Stimulated activated naive B cell treated with anti-CD40 and anti-IgM and Interleukin-4, amounts not matched to agents 10 μg/mL and 1 μg/mL and 100 μg/mL, for 72 hours (primary cell): ENCODE measurements at regions not wholly inside any gene's neighbourhood (a gene's known extent, or its start where the extent isn't known, plus 50 kb on each side); places are given as distances from the start of the nearest gene placed in this dataset.
"Not testable (repeated sequence)": the region's sequence is repeated elsewhere in the genome, so short reads cannot be mapped to it uniquely, and the experiment has no call there.

Experiments
- ATAC-seq, 2 donors: fragments of 150-1000 bp; cut with Tn5 transposase; replicated peaks; 2 replicates each; pipeline ENCODE4 v1.10.0; 2021; ENCODE audit warnings: moderate library complexity in 1 of 2
- DNase-seq: peaks from one replicate; pipeline ENCODE4 v3.0.0; 2021
- H3K27ac Mint-ChIP-seq: one replicate; pipeline ENCODE4 v1.8.0; 2022; ENCODE audit warnings: mild to moderate bottlenecking, mixed read lengths
- H3K27me3 Mint-ChIP-seq, 2 donors: one replicate each; pipeline ENCODE4 v1.8.0; 2022; ENCODE audit warnings: mixed read lengths in 2 of 2
- H3K36me3 Mint-ChIP-seq, 2 donors: one replicate each; pipeline ENCODE4 v1.8.0; 2022; ENCODE audit warnings: mixed read lengths in 2 of 2, mild to moderate bottlenecking in 1 of 2
- H3K4me1 Mint-ChIP-seq, 2 donors: one replicate each; pipeline ENCODE4 v1.8.0; 2022; ENCODE audit warnings: mixed read lengths in 2 of 2, mild to moderate bottlenecking in 1 of 2
- H3K4me3 Mint-ChIP-seq, 2 donors: one replicate each; pipeline ENCODE4 v1.8.0; 2022; ENCODE audit warnings: mild to moderate bottlenecking in 2 of 2, mixed read lengths in 2 of 2, moderate library complexity in 1 of 2
- H3K9me3 Mint-ChIP-seq, 2 donors: one replicate each; pipeline ENCODE4 v1.8.0; 2022; ENCODE audit warnings: mixed read lengths in 2 of 2, mild to moderate bottlenecking in 1 of 2

GRCh38 chr18:51346404-51346803 is 148.9 kb upstream of the MEX3C start:
- DNase-seq (no peak), ATAC-seq (peak; percentile 36 to 43)
- H3K27ac Mint-ChIP-seq: no peak overlapping the region

GRCh38 chr18:51350081-51350480 is 152.6 kb upstream of the MEX3C start:
- ATAC-seq: peak; percentile 41 to 55
- Mint-ChIP-seq H3K36me3 (no peaks in the 10 kb centered on the region), H3K27me3 (peaks cover 23 to 49% of the 10 kb centered on the region in 2 donors), H3K4me3 (no peak overlapping the region), H3K9me3 (no peaks in the 10 kb centered on the region), H3K27ac (no peak overlapping the region), H3K4me1 (peaks cover 2 to 8% of the 10 kb centered on the region in 2 donors)
- DNase-seq: no peak

More at GRCh38 chr18:51346404-51346803, 148.9 kb upstream of the MEX3C start:
- H3K9me3 Mint-ChIP-seq: no peaks in the 10 kb centered on the region
- no peak overlapping the region for H3K4me3 Mint-ChIP-seq
- H3K4me1 Mint-ChIP-seq: peaks cover 2 to 8% of the 10 kb centered on the region in 2 donors
- H3K27me3 Mint-ChIP-seq: peaks cover 23 to 33% of the 10 kb centered on the region in 2 donors
- no peaks in the 10 kb centered on the region for H3K36me3 Mint-ChIP-seq

- Mint-ChIP-seq H3K36me3 (no peaks in the 10 kb centered on the region), H3K4me3 (no peak overlapping the region), H3K27ac (no peak overlapping the region), H3K9me3 (no peaks in the 10 kb centered on the region), H3K27me3 (peaks cover 13 to 27% of the 10 kb centered on the region in 2 donors), H3K4me1 (no peaks in the 10 kb centered on the region)
- no peak for ATAC-seq
- DNase-seq: no peak
These were observed 158.4 kb upstream of the MEX3C start for GRCh38 chr18:51355841-51356240.

DNA sequence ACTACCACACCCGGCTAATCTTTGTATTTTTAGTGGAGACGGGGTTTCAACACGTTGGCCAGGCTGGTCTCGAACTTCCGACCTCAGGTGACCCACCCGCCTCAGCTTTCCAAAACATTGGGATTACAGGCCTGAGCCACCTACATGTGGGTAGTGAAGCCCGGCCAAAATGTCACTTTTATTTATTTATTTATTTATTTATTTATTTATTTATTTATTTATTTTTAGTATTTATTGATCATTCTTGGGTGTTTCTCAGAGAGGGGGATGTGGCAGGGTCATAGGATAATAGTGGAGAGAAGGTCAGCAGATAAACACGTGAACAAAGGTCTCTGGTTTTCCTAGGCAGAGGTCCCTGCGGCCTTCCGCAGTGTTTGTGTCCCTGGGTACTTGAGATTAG is 162.8 kb upstream of the MEX3C start:
- H3K36me3 Mint-ChIP-seq, H3K4me1 Mint-ChIP-seq, H3K9me3 Mint-ChIP-seq, H3K4me3 Mint-ChIP-seq, DNase-seq, ATAC-seq, H3K27ac Mint-ChIP-seq, H3K27me3 Mint-ChIP-seq: not testable (repeated sequence)

DNA sequence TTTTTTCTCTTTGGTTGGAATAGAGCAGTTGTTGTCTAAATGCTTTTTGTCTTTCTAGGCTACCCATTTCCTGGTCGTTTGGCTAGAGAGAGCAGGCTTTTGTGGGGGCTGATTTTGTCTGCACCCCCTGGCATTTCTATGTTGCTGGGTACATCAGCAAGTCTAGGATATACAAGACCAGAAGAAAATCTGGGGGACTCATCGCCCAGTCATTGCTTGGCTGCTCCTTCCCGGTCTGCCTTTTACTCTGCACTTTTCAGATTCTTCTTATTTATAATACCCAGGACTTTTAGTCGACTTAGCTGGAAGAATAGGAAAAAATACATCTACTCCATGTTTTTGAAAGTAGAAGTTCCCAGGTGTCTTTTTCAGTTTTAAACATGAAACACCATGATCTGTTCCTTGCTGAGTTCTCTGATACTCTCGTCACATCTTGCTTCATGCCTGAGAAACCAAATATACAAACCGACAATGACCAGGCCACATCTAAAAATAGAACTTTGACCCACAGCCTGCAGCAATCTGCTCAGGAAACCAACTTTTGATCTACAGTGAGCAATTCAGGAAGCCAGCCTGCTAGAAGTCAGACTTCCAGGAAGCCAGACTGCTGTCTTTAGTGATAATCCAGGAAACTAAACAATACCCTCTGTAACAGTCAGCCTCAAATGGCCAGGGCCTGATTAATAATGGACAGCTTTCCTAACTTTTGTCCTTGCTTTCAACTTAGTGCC is 163.8 kb upstream of the MEX3C start:
- DNase-seq (no peak), ATAC-seq (no peak)
- H3K27ac Mint-ChIP-seq: no peak overlapping the region
- H3K36me3 Mint-ChIP-seq: no peaks in the 10 kb centered on the region
- peaks cover 3 to 5% of the 10 kb centered on the region in 2 donors for H3K4me1 Mint-ChIP-seq
- H3K9me3 Mint-ChIP-seq: no peaks in the 10 kb centered on the region
- H3K27me3 Mint-ChIP-seq: peaks cover 6 to 9% of the 10 kb centered on the region in 2 donors
- no peak overlapping the region for H3K4me3 Mint-ChIP-seq

DNA sequence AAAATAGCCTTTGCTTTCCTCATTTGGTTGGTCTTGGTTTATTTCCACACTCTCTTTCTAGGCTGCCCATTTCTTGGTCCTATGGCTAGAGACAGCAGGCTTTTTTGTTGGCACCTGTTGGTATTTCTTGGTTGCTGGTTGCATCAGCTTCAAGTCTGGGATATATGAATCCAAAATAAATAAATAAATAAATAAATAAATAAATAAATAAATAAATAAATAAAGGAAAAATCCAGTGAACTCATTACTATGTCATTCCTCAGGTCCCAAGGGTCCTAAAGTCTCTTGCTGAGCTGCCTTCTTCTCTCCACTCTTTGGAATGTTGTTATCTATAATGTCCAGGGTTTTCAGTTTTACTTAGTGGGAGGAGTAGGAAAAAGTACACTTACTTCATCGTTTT is 165.9 kb upstream of the MEX3C start:
- Mint-ChIP-seq H3K36me3 (no peaks in the 10 kb centered on the region), H3K27ac (no peak overlapping the region), H3K4me3 (no peak overlapping the region), H3K4me1 (peaks cover 3 to 5% of the 10 kb centered on the region in 2 donors), H3K27me3 (peaks cover 4 to 16% of the 10 kb centered on the region in 2 donors), H3K9me3 (no peaks in the 10 kb centered on the region)
- ATAC-seq (no peak), DNase-seq (no peak)

GRCh38 chr18:51370996-51371395 is 173.5 kb upstream of the MEX3C start:
- Mint-ChIP-seq H3K27ac (no peak overlapping the region), H3K36me3 (no peaks in the 10 kb centered on the region), H3K4me1 (peaks cover 0 to 2% of the 10 kb centered on the region in 2 donors), H3K27me3 (peaks cover 38 to 60% of the 10 kb centered on the region in 2 donors), H3K4me3 (no peak overlapping the region), H3K9me3 (peaks cover 3 to 7% of the 10 kb centered on the region in 2 donors)
- no peak for DNase-seq
- no peak for ATAC-seq

DNA sequence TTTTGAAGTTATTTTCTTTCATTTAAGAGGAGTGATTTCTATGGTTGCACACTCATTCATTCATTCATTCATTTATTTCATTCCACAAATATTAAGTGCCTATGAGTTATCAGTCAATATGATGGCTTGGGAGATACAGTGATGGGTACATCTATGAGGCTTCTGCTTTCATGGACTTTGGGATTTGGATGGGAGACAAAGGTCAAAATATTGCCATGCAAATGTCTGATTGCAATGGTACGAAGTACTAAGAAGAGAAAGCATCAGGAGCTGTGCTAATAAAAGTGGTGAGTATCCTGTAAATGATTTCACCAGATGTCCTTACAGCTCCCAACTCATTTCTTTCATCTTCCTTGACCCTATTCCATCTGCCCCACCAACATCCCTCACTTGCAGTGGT is 174.4 kb upstream of the MEX3C start:
- DNase-seq: no peak
- H3K4me1 Mint-ChIP-seq: peaks cover 0 to 2% of the 10 kb centered on the region in 2 donors

DNA sequence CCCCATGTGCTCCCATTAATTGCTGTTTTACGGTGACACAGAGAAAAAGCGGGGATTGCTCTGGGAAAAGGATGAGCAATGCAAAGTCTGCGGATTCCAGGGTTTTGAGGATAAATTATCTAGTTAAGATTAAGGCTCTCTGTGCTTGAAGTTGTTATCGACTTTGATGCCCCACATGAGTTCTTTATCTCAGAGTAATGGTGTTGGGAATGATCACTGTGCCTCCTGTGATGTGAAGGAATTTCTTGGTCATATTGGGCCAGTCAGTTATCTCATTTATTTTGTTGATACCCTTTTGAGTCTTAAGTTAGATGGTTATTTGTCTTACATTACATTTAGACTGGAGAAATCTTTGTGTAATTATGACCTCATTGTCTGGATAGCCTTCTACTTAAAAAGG is 184.6 kb upstream of the MEX3C start:
- no peak for ATAC-seq
- H3K27ac Mint-ChIP-seq: no peak overlapping the region
- DNase-seq: no peak

More for the DNA sequence above, 174.4 kb upstream of the MEX3C start:
- Mint-ChIP-seq H3K27me3 (peaks cover 44 to 63% of the 10 kb centered on the region in 2 donors), H3K9me3 (peaks cover 3 to 7% of the 10 kb centered on the region in 2 donors), H3K27ac (no peak overlapping the region), H3K4me3 (no peak overlapping the region), H3K36me3 (no peaks in the 10 kb centered on the region)
- no peak for ATAC-seq

DNA sequence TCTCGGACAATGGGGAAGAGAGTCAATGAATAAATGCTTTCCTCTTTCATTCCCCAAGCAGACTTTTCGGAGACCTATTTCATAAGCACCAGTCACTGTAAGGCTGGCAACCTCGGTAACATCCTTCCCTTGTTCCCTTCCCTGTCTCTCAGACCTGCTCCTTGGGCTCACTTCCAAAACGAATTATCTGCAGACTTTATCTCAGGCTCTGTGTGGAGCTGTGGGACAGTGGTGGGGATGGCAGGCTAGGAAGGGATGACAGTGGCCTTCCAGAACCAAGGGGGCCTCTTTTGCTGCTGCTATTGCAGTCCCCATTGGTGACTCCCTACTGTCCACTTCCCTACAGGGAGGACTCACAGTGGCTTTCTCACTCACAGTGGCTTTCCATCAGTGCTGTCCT is 185.6 kb upstream of the MEX3C start:
- Mint-ChIP-seq H3K36me3 (no peaks in the 10 kb centered on the region), H3K27ac (no peak overlapping the region), H3K27me3 (peaks cover 0 to 10% of the 10 kb centered on the region in 2 donors), H3K4me3 (no peak overlapping the region), H3K4me1 (no peaks in the 10 kb centered on the region), H3K9me3 (no peaks in the 10 kb centered on the region)
- ATAC-seq (no peak), DNase-seq (no peak)

More for the DNA sequence above, 184.6 kb upstream of the MEX3C start:
- H3K9me3 Mint-ChIP-seq: no peaks in the 10 kb centered on the region
- H3K4me1 Mint-ChIP-seq: no peaks in the 10 kb centered on the region
- H3K27me3 Mint-ChIP-seq: peaks cover under 1 to 2% of the 10 kb centered on the region in 2 donors
- H3K36me3 Mint-ChIP-seq: no peaks in the 10 kb centered on the region
- no peak overlapping the region for H3K4me3 Mint-ChIP-seq

- Mint-ChIP-seq H3K4me3 (no peak overlapping the region), H3K9me3 (no peaks in the 10 kb centered on the region), H3K36me3 (no peaks in the 10 kb centered on the region), H3K27ac (no peak overlapping the region), H3K4me1 (no peaks in the 10 kb centered on the region), H3K27me3 (peaks cover 0 to 13% of the 10 kb centered on the region in 2 donors)
- DNase-seq (no peak), ATAC-seq (no peak)
These were observed 186.2 kb upstream of the MEX3C start for GRCh38 chr18:51383711-51384110.

GRCh38 chr18:51385270-51385669 is 187.8 kb upstream of the MEX3C start:
- no peak for ATAC-seq
- Mint-ChIP-seq H3K9me3 (no peaks in the 10 kb centered on the region), H3K36me3 (no peaks in the 10 kb centered on the region), H3K4me3 (no peak overlapping the region), H3K4me1 (no peaks in the 10 kb centered on the region), H3K27me3 (peaks cover 0 to 13% of the 10 kb centered on the region in 2 donors), H3K27ac (no peak overlapping the region)
- DNase-seq: no peak

DNA sequence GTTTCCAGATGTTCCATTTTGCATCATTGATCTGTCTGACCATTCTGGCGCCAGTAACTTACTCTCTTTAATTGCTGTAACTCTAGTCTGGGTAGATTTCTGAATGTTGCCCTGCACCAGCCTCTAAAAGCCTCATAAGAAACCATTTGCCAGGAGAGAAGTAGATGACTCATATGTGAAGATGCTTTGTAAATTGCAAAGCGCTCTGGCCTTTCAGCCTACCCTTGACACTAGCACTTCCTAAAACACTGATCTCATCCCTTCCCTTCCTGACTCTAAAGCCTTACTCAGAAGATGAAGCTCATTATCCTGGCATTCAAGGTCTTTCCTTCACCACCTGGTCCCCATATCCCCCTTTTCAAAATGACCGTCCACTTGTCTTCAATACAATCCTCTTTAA is 193.2 kb upstream of the MEX3C start:
- H3K36me3 Mint-ChIP-seq: no peaks in the 10 kb centered on the region
- no peak for DNase-seq

DNA sequence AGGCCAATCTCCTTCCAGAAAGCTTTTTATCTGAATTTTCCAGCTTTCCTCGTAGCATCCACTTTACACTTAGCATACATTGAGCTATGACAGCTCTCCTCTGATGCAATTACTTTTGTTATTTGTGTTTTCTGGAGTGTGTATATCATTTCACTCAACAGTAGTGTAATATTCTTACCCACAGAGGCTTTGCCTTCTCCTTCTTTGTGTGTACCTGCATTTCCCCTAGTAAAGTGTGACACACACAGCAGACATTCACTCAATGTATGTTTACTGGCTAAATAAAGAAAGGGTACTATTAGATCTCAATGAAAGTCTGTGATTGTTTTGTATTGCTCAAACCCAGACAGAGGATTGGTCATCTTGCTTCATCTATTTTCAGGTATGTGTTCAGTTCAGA is 193.7 kb upstream of the MEX3C start:
- DNase-seq: no peak
- ATAC-seq: no peak
- H3K27ac Mint-ChIP-seq: no peak overlapping the region
- H3K36me3 Mint-ChIP-seq: no peaks in the 10 kb centered on the region
- H3K4me1 Mint-ChIP-seq: no peaks in the 10 kb centered on the region
- H3K4me3 Mint-ChIP-seq: no peak overlapping the region
- no peaks in the 10 kb centered on the region for H3K9me3 Mint-ChIP-seq
- H3K27me3 Mint-ChIP-seq: peaks cover 18 to 47% of the 10 kb centered on the region in 2 donors

More for the DNA sequence above, 193.2 kb upstream of the MEX3C start:
- no peaks in the 10 kb centered on the region for H3K9me3 Mint-ChIP-seq
- H3K4me1 Mint-ChIP-seq: no peaks in the 10 kb centered on the region
- peaks cover 18 to 47% of the 10 kb centered on the region in 2 donors for H3K27me3 Mint-ChIP-seq
- H3K27ac Mint-ChIP-seq: no peak overlapping the region
- no peak for ATAC-seq
- no peak overlapping the region for H3K4me3 Mint-ChIP-seq

GRCh38 chr18:51391731-51392130 is 194.2 kb upstream of the MEX3C start:
- H3K27ac Mint-ChIP-seq: no peak overlapping the region
- H3K4me3 Mint-ChIP-seq: no peak overlapping the region
- H3K4me1 Mint-ChIP-seq: no peaks in the 10 kb centered on the region

More at GRCh38 chr18:51391731-51392130, 194.2 kb upstream of the MEX3C start:
- Mint-ChIP-seq H3K9me3 (no peaks in the 10 kb centered on the region), H3K27me3 (peaks cover 18 to 52% of the 10 kb centered on the region in 2 donors), H3K36me3 (no peaks in the 10 kb centered on the region)
- DNase-seq (no peak), ATAC-seq (no peak)
